Glutamatergic neuron (in vitro differentiated cells): ENCODE measurements at regions not wholly inside any gene's neighbourhood (a gene's known extent, or its start where the extent isn't known, plus 50 kb on each side); places are given as distances from the start of the nearest gene placed in this dataset.

ENCODE experiments used
- DNase-seq: peaks from one replicate; pipeline ENCODE4 v3.0.0; 2022
- H3K27ac Mint-ChIP-seq: one replicate; pipeline ENCODE4 v1.8.0; 2020; ENCODE audit warnings: mild to moderate bottlenecking, mixed read lengths, inconsistent platforms; ENCODE audit not compliant: unreplicated experiment
- H3K27me3 Mint-ChIP-seq: one replicate; pipeline ENCODE4 v1.8.0; 2020; ENCODE audit warnings: mild to moderate bottlenecking, moderate library complexity, mixed read lengths, inconsistent platforms; ENCODE audit not compliant: unreplicated experiment
- H3K36me3 Mint-ChIP-seq: one replicate; pipeline ENCODE4 v1.8.0; 2020; ENCODE audit warnings: mild to moderate bottlenecking, mixed read lengths, inconsistent platforms; ENCODE audit not compliant: unreplicated experiment
- H3K4me1 Mint-ChIP-seq: one replicate; pipeline ENCODE4 v1.8.0; 2020; ENCODE audit warnings: mild to moderate bottlenecking, low read depth, mixed read lengths, inconsistent platforms; ENCODE audit not compliant: unreplicated experiment
- H3K4me3 Mint-ChIP-seq: one replicate; pipeline ENCODE4 v1.8.0; 2020; ENCODE audit warnings: mild to moderate bottlenecking, mixed read lengths, inconsistent platforms; ENCODE audit not compliant: unreplicated experiment
- H3K9me3 Mint-ChIP-seq: one replicate; pipeline ENCODE4 v1.8.0; 2020; ENCODE audit warnings: mild to moderate bottlenecking, moderate library complexity, mixed read lengths, inconsistent platforms; ENCODE audit not compliant: unreplicated experiment
- CTCF ChIP-seq: fragments of 200-600 bp; sonication (generic); IDR thresholded peaks from one replicate; pipeline ENCODE4 v1.5.0; 2021; ENCODE audit not compliant: partially characterized antibody, unreplicated experiment

- no peak for TF ChIP-seq CTCF
- Mint-ChIP-seq H3K27ac (peak overlapping the region; percentile 87), H3K9me3 (peaks cover 14% of the 10 kb centered on the region), H3K4me3 (peak overlapping the region; percentile 55), H3K4me1 (peaks cover 29% of the 10 kb centered on the region), H3K27me3 (peaks cover 15% of the 10 kb centered on the region), H3K36me3 (no peaks in the 10 kb centered on the region)
- DNase-seq: peak; percentile 36
These were observed 65.8 kb downstream of the SIK1 start for GRCh38 chr21:43361127-43361492.

- no peak overlapping the region for H3K4me3 Mint-ChIP-seq
- H3K27me3 Mint-ChIP-seq: peaks cover 13% of the 10 kb centered on the region
- peak; percentile 17 for DNase-seq
- no peak for TF ChIP-seq CTCF
- H3K27ac Mint-ChIP-seq: peak overlapping the region; percentile 87
- H3K36me3 Mint-ChIP-seq: no peaks in the 10 kb centered on the region
- H3K9me3 Mint-ChIP-seq: peaks cover 11% of the 10 kb centered on the region
- peaks cover 24% of the 10 kb centered on the region for H3K4me1 Mint-ChIP-seq
These were observed 66.3 kb downstream of the SIK1 start for GRCh38 chr21:43360441-43361126.

- no peaks in the 10 kb centered on the region for H3K36me3 Mint-ChIP-seq
- DNase-seq: peak; percentile 11
- peaks cover 15% of the 10 kb centered on the region for H3K27me3 Mint-ChIP-seq
- peaks cover 11% of the 10 kb centered on the region for H3K9me3 Mint-ChIP-seq
- no peak for TF ChIP-seq CTCF
- H3K27ac Mint-ChIP-seq: no peak overlapping the region
- H3K4me1 Mint-ChIP-seq: peaks cover 25% of the 10 kb centered on the region
- H3K4me3 Mint-ChIP-seq: no peak overlapping the region
These were observed 67.8 kb downstream of the SIK1 start for GRCh38 chr21:43358940-43359822.

- no peaks in the 10 kb centered on the region for H3K36me3 Mint-ChIP-seq
- peaks cover 15% of the 10 kb centered on the region for H3K27me3 Mint-ChIP-seq
- no peak overlapping the region for H3K4me3 Mint-ChIP-seq
- peaks cover 23% of the 10 kb centered on the region for H3K4me1 Mint-ChIP-seq
- peak; percentile 12 for DNase-seq
- peaks cover 12% of the 10 kb centered on the region for H3K9me3 Mint-ChIP-seq
- no peak for TF ChIP-seq CTCF
- H3K27ac Mint-ChIP-seq: no peak overlapping the region
These were observed 69.1 kb downstream of the SIK1 start for GRCh38 chr21:43357715-43358430.
